Ovary (tissue), 3 donors: ENCODE measurements at regions not wholly inside any gene's neighbourhood (a gene's known extent, or its start where the extent isn't known, plus 50 kb on each side); places are given as distances from the start of the nearest gene placed in this dataset.

Source experiments
- POLR2A ChIP-seq: fragments of 450-650 bp; IDR thresholded peaks from one replicate; pipeline ENCODE4 v1.6.1; 2017; ENCODE audit warnings: antibody characterized with exemption, mild to moderate bottlenecking, moderate library complexity
- TF ChIP-seq, protein P1 (sequence below), 3 donors: fragments of 450-650 bp in 2 of 3; fragments of 200-600 bp in 1 of 3; IDR thresholded peaks; one replicate each; pipeline versions ENCODE4 v1.5.1 to v1.8.0; 2016 to 2022; ENCODE audit warnings: antibody characterized with exemption in 3 of 3, mild to moderate bottlenecking in 1 of 3
- donor health status: DM: no; HTN: no; CAD: no.

DNA sequence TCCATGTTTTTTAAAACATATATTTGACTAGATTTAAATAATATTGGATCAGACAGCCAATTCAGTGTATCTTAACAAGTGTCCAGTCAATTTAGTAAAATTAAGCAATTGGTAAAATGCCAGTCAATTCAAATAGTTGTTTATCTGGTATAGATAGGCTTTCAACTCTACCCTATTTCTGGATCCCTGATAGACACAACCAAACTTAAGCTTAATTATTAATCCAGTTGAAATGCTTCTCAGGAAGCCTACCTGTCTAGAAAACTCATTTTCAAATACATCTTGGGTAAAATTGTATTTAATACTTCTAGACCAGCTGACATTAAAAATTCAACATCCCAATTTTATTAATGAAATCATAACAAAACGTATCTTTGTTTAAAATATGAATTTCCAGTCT, 710.8 kb upstream of the GRAMD2B start:
- TF ChIP-seq, protein P1, sequence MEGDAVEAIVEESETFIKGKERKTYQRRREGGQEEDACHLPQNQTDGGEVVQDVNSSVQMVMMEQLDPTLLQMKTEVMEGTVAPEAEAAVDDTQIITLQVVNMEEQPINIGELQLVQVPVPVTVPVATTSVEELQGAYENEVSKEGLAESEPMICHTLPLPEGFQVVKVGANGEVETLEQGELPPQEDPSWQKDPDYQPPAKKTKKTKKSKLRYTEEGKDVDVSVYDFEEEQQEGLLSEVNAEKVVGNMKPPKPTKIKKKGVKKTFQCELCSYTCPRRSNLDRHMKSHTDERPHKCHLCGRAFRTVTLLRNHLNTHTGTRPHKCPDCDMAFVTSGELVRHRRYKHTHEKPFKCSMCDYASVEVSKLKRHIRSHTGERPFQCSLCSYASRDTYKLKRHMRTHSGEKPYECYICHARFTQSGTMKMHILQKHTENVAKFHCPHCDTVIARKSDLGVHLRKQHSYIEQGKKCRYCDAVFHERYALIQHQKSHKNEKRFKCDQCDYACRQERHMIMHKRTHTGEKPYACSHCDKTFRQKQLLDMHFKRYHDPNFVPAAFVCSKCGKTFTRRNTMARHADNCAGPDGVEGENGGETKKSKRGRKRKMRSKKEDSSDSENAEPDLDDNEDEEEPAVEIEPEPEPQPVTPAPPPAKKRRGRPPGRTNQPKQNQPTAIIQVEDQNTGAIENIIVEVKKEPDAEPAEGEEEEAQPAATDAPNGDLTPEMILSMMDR (IDR thresholded peaks at IDR 0.05): no peak
- no peak for TF ChIP-seq POLR2A
